ENCODE measurements at regions not wholly inside any gene's neighbourhood (a gene's known extent, or its start where the extent isn't known, plus 50 kb on each side); places are given as distances from the start of the nearest gene placed in this dataset.

GRCh38 chr2:199627417-199627816 is 169.7 kb upstream of the SATB2 start:
- no peak for DNase-seq

- DNase-seq, result no peak
These were observed 167.2 kb upstream of the SATB2 start for GRCh38 chr2:199624958-199625357.

- no peak for DNase-seq
These were observed 154.9 kb upstream of the SATB2 start for GRCh38 chr2:199612509-199613130.

- no peak for DNase-seq
These were observed 150.2 kb upstream of the SATB2 start for GRCh38 chr2:199607914-199608313.

- DNase-seq, result no peak
These were observed 148.5 kb upstream of the SATB2 start for GRCh38 chr2:199606193-199606780.

GRCh38 chr2:199603721-199604291 is 146.1 kb upstream of the SATB2 start:
- DNase-seq, result peak; percentile 37

GRCh38 chr2:199602896-199603717 is 145.4 kb upstream of the SATB2 start:
- DNase-seq, result no peak

GRCh38 chr2:199602271-199602895 is 144.6 kb upstream of the SATB2 start:
- no peak for DNase-seq

- no peak for DNase-seq
These were observed 138.8 kb upstream of the SATB2 start for GRCh38 chr2:199596549-199596948.

GRCh38 chr2:199594443-199594842 is 136.7 kb upstream of the SATB2 start:
- DNase-seq, result no peak

GRCh38 chr2:199591826-199592225 is 134.1 kb upstream of the SATB2 start:
- DNase-seq, result no peak

GRCh38 chr2:199590321-199591203 is 132.8 kb upstream of the SATB2 start:
- no peak for DNase-seq

- no peak for DNase-seq
These were observed 131.6 kb upstream of the SATB2 start for GRCh38 chr2:199589306-199589705.

GRCh38 chr2:199588054-199588453 is 130.3 kb upstream of the SATB2 start:
- DNase-seq, result no peak

GRCh38 chr2:199586646-199587045 is 128.9 kb upstream of the SATB2 start:
- DNase-seq, result no peak

- DNase-seq, result no peak
These were observed 125.9 kb upstream of the SATB2 start for GRCh38 chr2:199583676-199584075.

GRCh38 chr2:199581935-199582360 is 124.2 kb upstream of the SATB2 start:
- DNase-seq, result peak; percentile 33

- DNase-seq, result no peak
These were observed 123.7 kb upstream of the SATB2 start for GRCh38 chr2:199581408-199581807.

- DNase-seq, result no peak
These were observed 117.7 kb upstream of the SATB2 start for GRCh38 chr2:199575416-199575815.

- DNase-seq, result no peak
These were observed 114.8 kb upstream of the SATB2 start for GRCh38 chr2:199572571-199572970.

- DNase-seq, result no peak
These were observed 113.2 kb upstream of the SATB2 start for GRCh38 chr2:199570934-199571333.

GRCh38 chr2:199569336-199569735 is 111.6 kb upstream of the SATB2 start:
- DNase-seq, result no peak
